ENCODE measurements at regions not wholly inside any gene's neighbourhood (a gene's known extent, or its start where the extent isn't known, plus 50 kb on each side); places are given as distances from the start of the nearest gene placed in this dataset.

DNA sequence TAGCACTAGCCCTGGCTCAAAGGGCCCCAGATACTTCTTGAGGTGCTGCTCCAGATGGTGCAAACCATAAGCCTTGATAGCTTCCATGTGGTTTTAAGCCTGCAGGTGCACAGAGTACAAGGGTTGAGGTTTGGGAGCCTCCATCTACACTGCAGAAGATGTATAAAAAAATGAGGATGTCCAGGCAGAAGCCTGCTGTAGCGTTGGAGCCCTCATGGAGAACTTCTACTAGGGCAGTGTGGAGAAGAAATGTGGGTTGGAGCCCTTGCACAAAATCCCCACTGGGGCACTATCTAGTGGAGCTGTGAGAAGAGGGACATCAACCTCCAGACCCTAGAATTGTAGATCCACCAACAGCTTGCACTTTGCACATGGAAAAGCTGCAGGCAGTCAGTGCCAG lies 231.9 kb downstream of the CHIC2 start:
- no peak for DNase-seq (ENCODE audit: low read depth, low spot score)
- Histone ChIP-seq H3K4me3 (ENCODE audit: insufficient read length, low read depth) (no peak overlapping the region), H3K36me3 (ENCODE audit: insufficient read depth, insufficient read length, low read length) (no peaks in the 10 kb centered on the region), H3K9ac (ENCODE audit: insufficient read length, low read depth) (no peak overlapping the region), H3K9me3 (ENCODE audit: insufficient read depth, low read length) (peaks cover 25% of the 10 kb centered on the region), H3K27me3 (ENCODE audit: insufficient read depth, insufficient read length) (no peaks in the 10 kb centered on the region), H3K4me1 (ENCODE audit: insufficient read depth, insufficient read length) (no peaks in the 10 kb centered on the region)
- TF ChIP-seq SUZ12 (IDR thresholded peaks at IDR 0.05; ENCODE audit: extremely low read depth, insufficient read depth, insufficient read length) (no peak), YY1 (IDR thresholded peaks at IDR 0.05; ENCODE audit: insufficient read depth, insufficient read length) (no peak)

DNA sequence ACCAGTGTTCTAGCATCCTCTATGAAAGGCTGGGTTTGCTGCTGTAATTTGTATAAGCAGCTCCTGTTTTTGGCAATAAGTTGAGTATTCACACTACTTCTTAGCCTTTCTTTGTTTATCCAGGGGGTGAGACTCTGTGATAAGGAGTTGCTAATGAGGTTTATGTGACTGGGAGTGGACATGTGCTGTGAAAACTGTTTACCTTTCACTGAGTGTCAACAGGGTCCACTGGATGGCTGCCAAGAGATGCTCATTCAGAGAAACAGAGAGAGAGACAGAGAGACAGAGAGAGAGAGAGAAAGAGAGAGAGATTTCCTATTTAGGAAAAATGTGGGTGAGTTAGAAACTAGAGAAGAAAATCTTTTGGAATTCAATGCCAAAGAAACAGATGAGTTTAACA lies 233.9 kb downstream of the CHIC2 start:
- no peak for TF ChIP-seq SUZ12 (IDR thresholded peaks at IDR 0.05; ENCODE audit: extremely low read depth, insufficient read depth, insufficient read length)
- no peak for TF ChIP-seq YY1 (IDR thresholded peaks at IDR 0.05; ENCODE audit: insufficient read depth, insufficient read length)
- TF ChIP-seq ZNF274 (IDR thresholded peaks at IDR 0.05; ENCODE audit: low read depth, low read length) = no peak
- H3K27me3 ChIP-seq (ENCODE audit: insufficient read depth, insufficient read length) = no peaks in the 10 kb centered on the region
- peaks cover 25% of the 10 kb centered on the region for H3K9me3 ChIP-seq (ENCODE audit: insufficient read depth, low read length)
- no peaks in the 10 kb centered on the region for H3K4me1 ChIP-seq (ENCODE audit: insufficient read depth, insufficient read length)
- H3K4me3 ChIP-seq (ENCODE audit: insufficient read length, low read depth) = no peak overlapping the region
- no peak overlapping the region for H3K9ac ChIP-seq (ENCODE audit: insufficient read length, low read depth)
- H3K36me3 ChIP-seq (ENCODE audit: insufficient read depth, insufficient read length, low read length) = no peaks in the 10 kb centered on the region
- DNase-seq (ENCODE audit: low read depth, low spot score) = no peak

DNA sequence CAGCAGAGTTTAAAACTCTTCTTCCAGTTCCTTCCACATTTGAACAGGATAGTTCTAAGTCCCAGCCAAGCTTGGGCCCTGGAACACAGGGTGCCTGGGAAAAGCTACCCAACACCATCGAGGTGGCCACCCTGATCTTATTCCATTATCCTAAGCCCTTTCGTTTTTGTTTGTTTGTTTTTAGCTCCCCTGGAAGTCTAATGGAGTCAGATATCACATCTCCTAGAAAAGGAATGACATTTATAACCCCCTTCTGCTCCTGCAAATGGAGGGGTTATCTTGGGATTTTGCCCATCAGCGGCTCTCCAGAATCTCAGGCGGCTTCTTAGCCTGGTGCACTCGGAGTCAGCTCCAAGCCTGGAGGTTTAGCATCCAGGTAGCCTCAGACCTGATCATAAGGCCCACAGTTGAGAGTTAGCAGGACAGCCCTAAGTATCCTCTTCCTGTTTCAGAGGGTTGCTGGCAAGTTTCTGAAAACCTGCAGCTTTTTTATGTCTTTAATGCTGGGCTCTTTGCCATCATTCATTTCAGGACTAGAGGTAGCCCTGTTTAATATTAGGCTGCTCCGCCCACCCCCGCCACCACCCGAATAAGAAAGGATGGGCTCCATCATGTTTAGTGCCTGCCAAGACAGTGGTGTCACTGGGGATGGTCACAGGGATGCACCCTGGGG lies 230.0 kb upstream of the LNX1 start:
- H3K4me1 ChIP-seq (ENCODE audit: insufficient read depth, insufficient read length) = no peaks in the 10 kb centered on the region
- H3K9me3 ChIP-seq (ENCODE audit: insufficient read depth, low read length) = no peaks in the 10 kb centered on the region
- no peak for DNase-seq (ENCODE audit: low read depth, low spot score)
- H3K9ac ChIP-seq (ENCODE audit: insufficient read length, low read depth) = no peak overlapping the region
- H3K36me3 ChIP-seq (ENCODE audit: insufficient read depth, insufficient read length, low read length) = no peaks in the 10 kb centered on the region
- no peaks in the 10 kb centered on the region for H3K27me3 ChIP-seq (ENCODE audit: insufficient read depth, insufficient read length)
- no peak overlapping the region for H3K4me3 ChIP-seq (ENCODE audit: insufficient read length, low read depth)
- TF ChIP-seq YY1 (IDR thresholded peaks at IDR 0.05; ENCODE audit: insufficient read depth, insufficient read length) (no peak), ZNF274 (IDR thresholded peaks at IDR 0.05; ENCODE audit: low read depth, low read length) (no peak), SUZ12 (IDR thresholded peaks at IDR 0.05; ENCODE audit: extremely low read depth, insufficient read depth, insufficient read length) (no peak)

DNA sequence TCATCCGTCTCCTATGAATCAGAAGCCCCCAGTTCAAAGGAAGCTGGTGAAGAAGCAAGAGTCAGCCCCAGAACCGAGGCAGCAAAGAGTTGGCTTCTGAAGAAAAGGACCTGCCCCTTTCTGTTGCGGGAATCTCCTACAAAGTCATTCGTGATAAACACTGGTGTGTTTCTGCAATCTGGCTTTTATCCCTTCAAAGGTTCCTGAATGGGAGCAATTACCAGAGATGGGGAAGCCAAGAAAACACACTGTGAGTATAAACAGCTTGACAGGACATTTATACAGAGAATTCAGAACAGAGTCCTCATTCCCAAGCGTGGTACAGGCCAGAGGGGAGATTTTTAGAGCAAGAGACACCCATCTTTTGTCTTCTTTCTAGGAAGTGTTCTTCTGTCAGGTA lies 226.8 kb upstream of the LNX1 start:
- no peaks in the 10 kb centered on the region for H3K27me3 ChIP-seq (ENCODE audit: insufficient read depth, insufficient read length)
- no peak overlapping the region for H3K9ac ChIP-seq (ENCODE audit: insufficient read length, low read depth)
- H3K36me3 ChIP-seq (ENCODE audit: insufficient read depth, insufficient read length, low read length) = no peaks in the 10 kb centered on the region
- no peak for TF ChIP-seq SUZ12 (IDR thresholded peaks at IDR 0.05; ENCODE audit: extremely low read depth, insufficient read depth, insufficient read length)
- no peak for TF ChIP-seq ZNF274 (IDR thresholded peaks at IDR 0.05; ENCODE audit: low read depth, low read length)
- TF ChIP-seq YY1 (IDR thresholded peaks at IDR 0.05; ENCODE audit: insufficient read depth, insufficient read length) = no peak
- H3K9me3 ChIP-seq (ENCODE audit: insufficient read depth, low read length) = no peaks in the 10 kb centered on the region
- no peaks in the 10 kb centered on the region for H3K4me1 ChIP-seq (ENCODE audit: insufficient read depth, insufficient read length)
- H3K4me3 ChIP-seq (ENCODE audit: insufficient read length, low read depth) = no peak overlapping the region
- DNase-seq (ENCODE audit: low read depth, low spot score) = no peak

DNA sequence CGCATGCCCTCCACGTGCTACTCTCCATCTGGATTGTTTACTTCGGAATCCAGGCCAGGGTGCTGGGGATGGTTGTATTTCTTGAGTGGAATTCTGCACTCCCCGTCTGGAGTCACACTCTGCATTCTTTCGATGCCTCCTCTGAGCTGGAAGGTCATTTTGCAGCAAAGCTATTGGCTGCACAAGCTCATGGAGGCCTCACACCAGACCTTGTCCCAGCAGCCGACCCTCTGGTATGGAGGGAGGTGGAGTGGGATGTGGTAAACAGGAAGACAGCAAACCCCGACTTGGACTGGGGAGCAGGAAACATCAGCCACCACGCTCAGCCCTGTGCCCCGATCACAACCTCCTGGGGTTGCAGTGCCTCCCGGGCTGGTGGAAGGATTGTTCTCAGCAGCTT lies 225.3 kb upstream of the LNX1 start:
- no peaks in the 10 kb centered on the region for H3K36me3 ChIP-seq (ENCODE audit: insufficient read depth, insufficient read length, low read length)
- H3K4me3 ChIP-seq (ENCODE audit: insufficient read length, low read depth) = no peak overlapping the region
- TF ChIP-seq SUZ12 (IDR thresholded peaks at IDR 0.05; ENCODE audit: extremely low read depth, insufficient read depth, insufficient read length) (no peak), ZNF274 (IDR thresholded peaks at IDR 0.05; ENCODE audit: low read depth, low read length) (no peak), YY1 (IDR thresholded peaks at IDR 0.05; ENCODE audit: insufficient read depth, insufficient read length) (no peak)
- no peak overlapping the region for H3K9ac ChIP-seq (ENCODE audit: insufficient read length, low read depth)
- H3K9me3 ChIP-seq (ENCODE audit: insufficient read depth, low read length) = no peaks in the 10 kb centered on the region
- no peaks in the 10 kb centered on the region for H3K27me3 ChIP-seq (ENCODE audit: insufficient read depth, insufficient read length)
- no peaks in the 10 kb centered on the region for H3K4me1 ChIP-seq (ENCODE audit: insufficient read depth, insufficient read length)
- DNase-seq (ENCODE audit: low read depth, low spot score) = no peak

DNA sequence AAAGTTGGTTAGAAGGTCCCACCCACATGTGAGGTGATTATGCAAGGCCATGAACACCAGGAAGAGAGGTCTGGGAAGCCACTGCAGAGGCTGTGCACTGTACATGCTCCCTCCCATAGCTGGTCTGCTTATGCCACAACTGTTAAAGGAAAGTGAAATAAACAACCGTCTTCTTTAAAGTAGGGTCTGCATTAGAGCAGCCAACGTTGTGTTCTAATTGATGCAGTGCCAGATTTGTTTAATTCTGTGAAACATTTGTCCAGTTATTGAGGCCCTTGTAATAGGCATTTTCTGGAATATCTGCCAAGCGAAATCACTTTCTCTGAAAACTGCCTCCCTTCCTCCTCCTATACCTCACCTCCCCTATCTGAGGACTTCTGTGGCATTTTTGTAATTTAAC lies 224.0 kb upstream of the LNX1 start:
- Histone ChIP-seq H3K4me1 (ENCODE audit: insufficient read depth, insufficient read length) (no peaks in the 10 kb centered on the region), H3K27me3 (ENCODE audit: insufficient read depth, insufficient read length) (no peaks in the 10 kb centered on the region), H3K4me3 (ENCODE audit: insufficient read length, low read depth) (no peak overlapping the region), H3K9me3 (ENCODE audit: insufficient read depth, low read length) (no peaks in the 10 kb centered on the region), H3K36me3 (ENCODE audit: insufficient read depth, insufficient read length, low read length) (no peaks in the 10 kb centered on the region), H3K9ac (ENCODE audit: insufficient read length, low read depth) (no peak overlapping the region)
- no peak for DNase-seq (ENCODE audit: low read depth, low spot score)
- TF ChIP-seq SUZ12 (IDR thresholded peaks at IDR 0.05; ENCODE audit: extremely low read depth, insufficient read depth, insufficient read length) = no peak
- no peak for TF ChIP-seq ZNF274 (IDR thresholded peaks at IDR 0.05; ENCODE audit: low read depth, low read length)
- no peak for TF ChIP-seq YY1 (IDR thresholded peaks at IDR 0.05; ENCODE audit: insufficient read depth, insufficient read length)

DNA sequence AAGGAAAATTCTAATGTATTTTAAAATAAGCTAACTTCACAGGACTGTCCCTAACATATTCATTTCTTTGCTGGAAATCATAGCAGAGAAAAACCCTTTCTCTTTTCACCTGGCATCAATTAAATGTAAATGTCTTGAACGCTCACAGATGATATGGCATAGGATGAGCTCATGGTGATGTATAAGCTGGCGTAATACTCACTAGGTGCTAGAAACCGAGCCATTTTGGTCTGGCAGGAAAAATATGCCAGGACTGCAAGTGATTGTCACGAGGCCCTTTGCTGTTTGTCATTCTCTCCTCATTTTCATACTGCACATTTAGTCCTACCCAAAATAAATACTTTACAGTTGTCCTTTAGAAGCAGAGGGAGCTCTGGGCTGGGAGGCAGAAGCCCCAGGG lies 222.7 kb upstream of the LNX1 start:
- Histone ChIP-seq H3K4me3 (ENCODE audit: insufficient read length, low read depth) (no peak overlapping the region), H3K4me1 (ENCODE audit: insufficient read depth, insufficient read length) (no peaks in the 10 kb centered on the region), H3K9ac (ENCODE audit: insufficient read length, low read depth) (no peak overlapping the region), H3K27me3 (ENCODE audit: insufficient read depth, insufficient read length) (no peaks in the 10 kb centered on the region), H3K36me3 (ENCODE audit: insufficient read depth, insufficient read length, low read length) (no peaks in the 10 kb centered on the region), H3K9me3 (ENCODE audit: insufficient read depth, low read length) (no peaks in the 10 kb centered on the region)
- DNase-seq (ENCODE audit: low read depth, low spot score) = no peak
- TF ChIP-seq SUZ12 (IDR thresholded peaks at IDR 0.05; ENCODE audit: extremely low read depth, insufficient read depth, insufficient read length) = no peak
